ENCODE measurements at regions not wholly inside any gene's neighbourhood (a gene's known extent, or its start where the extent isn't known, plus 50 kb on each side); places are given as distances from the start of the nearest gene placed in this dataset.

GRCh38 chr5:51273871-51274270, 109.4 kb upstream of the ISL1 start:
- TF ChIP-seq ZNF565 (CRISPR knock-in tag; conservative IDR thresholded peaks at IDR 0.05; ENCODE audit: low read depth) = no peak
- no peak for TF ChIP-seq TSHZ2 (CRISPR knock-in tag; IDR thresholded peaks at IDR 0.05)
- TF ChIP-seq ISL1 (CRISPR knock-in tag; IDR thresholded peaks at IDR 0.05) = no peak
- TF ChIP-seq PATZ1 (CRISPR knock-in tag; IDR thresholded peaks at IDR 0.05; ENCODE audit: borderline replicate concordance) = no peak
- TF ChIP-seq CREB5 (CRISPR knock-in tag; IDR thresholded peaks at IDR 0.05; ENCODE audit: low read depth) = no peak
- no peak for TF ChIP-seq GLIS3 (CRISPR knock-in tag; IDR thresholded peaks at IDR 0.05)
- TF ChIP-seq ZNF70 (CRISPR knock-in tag; IDR thresholded peaks at IDR 0.05) = no peak
- no peak for TF ChIP-seq CSRNP3 (CRISPR knock-in tag; IDR thresholded peaks at IDR 0.05)
- no peak for TF ChIP-seq RARB (CRISPR knock-in tag; IDR thresholded peaks at IDR 0.05)
- TF ChIP-seq PPARA (CRISPR knock-in tag; IDR thresholded peaks at IDR 0.05; ENCODE audit: borderline replicate concordance) = no peak
- no peak for TF ChIP-seq OSR1 (CRISPR knock-in tag; IDR thresholded peaks at IDR 0.05)
- no peak for TF ChIP-seq ZC3H10 (CRISPR knock-in tag; IDR thresholded peaks at IDR 0.05)
- no peak for TF ChIP-seq ESRRG (CRISPR knock-in tag; IDR thresholded peaks at IDR 0.05)
- no peak for TF ChIP-seq ARNTL (CRISPR knock-in tag; IDR thresholded peaks at IDR 0.05; ENCODE audit: borderline replicate concordance, low read depth)

All from SK-N-SH treated with all-trans-retinoic acid at 6 μM for 48 hours (cell line).